HL-60 (cell line): ENCODE measurements at regions not wholly inside any gene's neighbourhood (a gene's known extent, or its start where the extent isn't known, plus 50 kb on each side); places are given as distances from the start of the nearest gene placed in this dataset.

Experiments used
- GABPA ChIP-seq: IDR thresholded peaks from 2 replicates; pipeline ENCODE4 v1.6.1; 2012; ENCODE audit warnings: low read depth
- POLR2AphosphoS5 ChIP-seq: IDR thresholded peaks from 2 replicates; pipeline ENCODE4 v1.6.1; 2012; ENCODE audit warnings: low read depth
- TF ChIP-seq, protein P1 (sequence below): IDR thresholded peaks from one replicate; pipeline ENCODE4 v1.5.1; 2011; ENCODE audit warnings: low read length, control low read depth, inconsistent platforms; ENCODE audit not compliant: insufficient read depth
- TF ChIP-seq, protein P2 (sequence below): IDR thresholded peaks from 2 replicates; pipeline ENCODE4 v1.6.1; 2012; ENCODE audit warnings: low read depth; ENCODE audit not compliant: insufficient replicate concordance

DNA sequence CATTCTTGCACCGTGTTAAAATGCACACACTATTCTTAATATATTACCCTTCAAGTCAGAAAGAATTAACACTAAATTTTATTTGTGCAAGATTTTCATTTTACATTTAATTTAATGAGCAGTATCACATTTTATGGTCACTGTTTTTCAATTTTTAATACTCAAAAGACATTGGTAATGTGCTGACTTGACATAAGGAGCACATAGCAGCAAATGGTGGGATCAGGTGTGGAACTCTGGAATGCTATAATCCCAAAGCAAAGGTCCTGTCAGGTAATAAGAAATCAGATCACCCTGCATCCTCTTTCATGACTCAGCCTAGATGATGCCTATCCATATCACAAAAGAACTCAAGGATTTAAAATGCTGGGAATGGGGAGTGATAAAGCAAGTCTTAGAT, 55.6 kb upstream of the SPAG16 start:
- TF ChIP-seq, protein P1, sequence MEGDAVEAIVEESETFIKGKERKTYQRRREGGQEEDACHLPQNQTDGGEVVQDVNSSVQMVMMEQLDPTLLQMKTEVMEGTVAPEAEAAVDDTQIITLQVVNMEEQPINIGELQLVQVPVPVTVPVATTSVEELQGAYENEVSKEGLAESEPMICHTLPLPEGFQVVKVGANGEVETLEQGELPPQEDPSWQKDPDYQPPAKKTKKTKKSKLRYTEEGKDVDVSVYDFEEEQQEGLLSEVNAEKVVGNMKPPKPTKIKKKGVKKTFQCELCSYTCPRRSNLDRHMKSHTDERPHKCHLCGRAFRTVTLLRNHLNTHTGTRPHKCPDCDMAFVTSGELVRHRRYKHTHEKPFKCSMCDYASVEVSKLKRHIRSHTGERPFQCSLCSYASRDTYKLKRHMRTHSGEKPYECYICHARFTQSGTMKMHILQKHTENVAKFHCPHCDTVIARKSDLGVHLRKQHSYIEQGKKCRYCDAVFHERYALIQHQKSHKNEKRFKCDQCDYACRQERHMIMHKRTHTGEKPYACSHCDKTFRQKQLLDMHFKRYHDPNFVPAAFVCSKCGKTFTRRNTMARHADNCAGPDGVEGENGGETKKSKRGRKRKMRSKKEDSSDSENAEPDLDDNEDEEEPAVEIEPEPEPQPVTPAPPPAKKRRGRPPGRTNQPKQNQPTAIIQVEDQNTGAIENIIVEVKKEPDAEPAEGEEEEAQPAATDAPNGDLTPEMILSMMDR = no peak
- TF ChIP-seq, protein P2, sequence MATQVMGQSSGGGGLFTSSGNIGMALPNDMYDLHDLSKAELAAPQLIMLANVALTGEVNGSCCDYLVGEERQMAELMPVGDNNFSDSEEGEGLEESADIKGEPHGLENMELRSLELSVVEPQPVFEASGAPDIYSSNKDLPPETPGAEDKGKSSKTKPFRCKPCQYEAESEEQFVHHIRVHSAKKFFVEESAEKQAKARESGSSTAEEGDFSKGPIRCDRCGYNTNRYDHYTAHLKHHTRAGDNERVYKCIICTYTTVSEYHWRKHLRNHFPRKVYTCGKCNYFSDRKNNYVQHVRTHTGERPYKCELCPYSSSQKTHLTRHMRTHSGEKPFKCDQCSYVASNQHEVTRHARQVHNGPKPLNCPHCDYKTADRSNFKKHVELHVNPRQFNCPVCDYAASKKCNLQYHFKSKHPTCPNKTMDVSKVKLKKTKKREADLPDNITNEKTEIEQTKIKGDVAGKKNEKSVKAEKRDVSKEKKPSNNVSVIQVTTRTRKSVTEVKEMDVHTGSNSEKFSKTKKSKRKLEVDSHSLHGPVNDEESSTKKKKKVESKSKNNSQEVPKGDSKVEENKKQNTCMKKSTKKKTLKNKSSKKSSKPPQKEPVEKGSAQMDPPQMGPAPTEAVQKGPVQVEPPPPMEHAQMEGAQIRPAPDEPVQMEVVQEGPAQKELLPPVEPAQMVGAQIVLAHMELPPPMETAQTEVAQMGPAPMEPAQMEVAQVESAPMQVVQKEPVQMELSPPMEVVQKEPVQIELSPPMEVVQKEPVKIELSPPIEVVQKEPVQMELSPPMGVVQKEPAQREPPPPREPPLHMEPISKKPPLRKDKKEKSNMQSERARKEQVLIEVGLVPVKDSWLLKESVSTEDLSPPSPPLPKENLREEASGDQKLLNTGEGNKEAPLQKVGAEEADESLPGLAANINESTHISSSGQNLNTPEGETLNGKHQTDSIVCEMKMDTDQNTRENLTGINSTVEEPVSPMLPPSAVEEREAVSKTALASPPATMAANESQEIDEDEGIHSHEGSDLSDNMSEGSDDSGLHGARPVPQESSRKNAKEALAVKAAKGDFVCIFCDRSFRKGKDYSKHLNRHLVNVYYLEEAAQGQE = no peak
- TF ChIP-seq GABPA (no peak), POLR2AphosphoS5 (no peak)
